MM.1S (cell line): ENCODE measurements at regions not wholly inside any gene's neighbourhood (a gene's known extent, or its start where the extent isn't known, plus 50 kb on each side); places are given as distances from the start of the nearest gene placed in this dataset.

ENCODE experiments used
- DNase-seq: peaks from one replicate; pipeline ENCODE4 v3.0.0-alpha.2; 2015
- H2AFZ ChIP-seq: fragments of 300-600 bp; sonication (generic); 2 replicates; pipeline ENCODE4 v1.6.0; 2016; ENCODE audit warnings: antibody characterized with exemption, low read length
- H3F3A ChIP-seq: fragments of 300-600 bp; sonication (generic); 2 replicates; pipeline ENCODE4 v1.6.1; 2016; ENCODE audit warnings: mild to moderate bottlenecking, antibody characterized with exemption, low read length, moderate library complexity, mixed read lengths; ENCODE audit not compliant: insufficient read depth
- H3K27ac ChIP-seq: fragments of 300-600 bp; sonication (generic); 2 replicates; pipeline ENCODE4 v1.5.1; 2016; ENCODE audit warnings: mild to moderate bottlenecking, low read length
- H3K27me3 ChIP-seq: fragments of 300-600 bp; sonication (generic); replicated peaks from 2 replicates; pipeline ENCODE4 v1.6.0; 2016; ENCODE audit warnings: low read length; ENCODE audit not compliant: insufficient read depth
- H3K36me3 ChIP-seq: fragments of 300-600 bp; sonication (generic); replicated peaks from 2 replicates; pipeline ENCODE4 v1.6.1; 2016; ENCODE audit warnings: mild to moderate bottlenecking, low read length, mixed read lengths; ENCODE audit not compliant: insufficient read depth
- H3K4me1 ChIP-seq: fragments of 300-600 bp; sonication (generic); 2 replicates; pipeline ENCODE4 v1.6.1; 2016; ENCODE audit warnings: low read length, mixed read lengths
- H3K4me2 ChIP-seq: fragments of 300-600 bp; sonication (generic); 2 replicates; pipeline ENCODE4 v1.6.0; 2016; ENCODE audit warnings: low read depth, low read length
- H3K4me3 ChIP-seq: fragments of 300-600 bp; sonication (generic); 2 replicates; pipeline ENCODE4 v1.5.1; 2016; ENCODE audit warnings: low read length, mixed read lengths
- H3K79me2 ChIP-seq: fragments of 300-600 bp; sonication (generic); 2 replicates; pipeline ENCODE4 v1.6.1; 2016; ENCODE audit warnings: mixed run types, low read length, mixed read lengths
- H3K9ac ChIP-seq: fragments of 300-600 bp; sonication (generic); 2 replicates; pipeline ENCODE4 v1.6.1; 2016; ENCODE audit warnings: low read length, mixed read lengths
- H3K9me2 ChIP-seq: fragments of 300-600 bp; sonication (generic); replicated peaks from 2 replicates; pipeline ENCODE4 v1.6.1; 2016; ENCODE audit warnings: mild to moderate bottlenecking, low read length, mixed read lengths; ENCODE audit not compliant: insufficient read depth
- H3K9me3 ChIP-seq: fragments of 300-600 bp; sonication (generic); replicated peaks from 2 replicates; pipeline ENCODE4 v1.6.1; 2016; ENCODE audit warnings: mild to moderate bottlenecking, low read length, mixed read lengths; ENCODE audit not compliant: insufficient read depth
- H4K20me1 ChIP-seq: fragments of 300-600 bp; sonication (generic); 2 replicates; pipeline ENCODE4 v1.6.1; 2016; ENCODE audit warnings: mild to moderate bottlenecking, low read length, moderate library complexity, mixed read lengths; ENCODE audit not compliant: insufficient read depth
- EZH2 ChIP-seq: fragments of 300-600 bp; sonication (generic); optimal IDR thresholded peaks from 2 replicates; pipeline ENCODE3; 2017; ENCODE audit warnings: low read depth, mild to moderate bottlenecking, antibody characterized with exemption, low read length, mixed read lengths
- EZH2phosphoT487 ChIP-seq: fragments of 300-600 bp; sonication (generic); IDR thresholded peaks from 2 replicates; pipeline ENCODE4 v1.6.1; 2018; ENCODE audit warnings: antibody characterized with exemption, low read length
- TF ChIP-seq, protein P1 (sequence below): fragments of 300-600 bp; sonication (generic); IDR thresholded peaks from 2 replicates; pipeline ENCODE4 v1.5.1; 2016; ENCODE audit warnings: antibody characterized with exemption, low read length, mixed read lengths

- no peaks in the 10 kb centered on the region for H3K9me2 ChIP-seq
- H3K27ac ChIP-seq, result no peak overlapping the region
- H3K9me3 ChIP-seq, result no peaks in the 10 kb centered on the region
- H3K27me3 ChIP-seq, result no peaks in the 10 kb centered on the region
- no peaks in the 10 kb centered on the region for H3F3A ChIP-seq
- H3K4me3 ChIP-seq, result no peak overlapping the region
- H3K4me2 ChIP-seq, result no peak overlapping the region
- TF ChIP-seq EZH2phosphoT487, result no peak
- TF ChIP-seq, protein P1, sequence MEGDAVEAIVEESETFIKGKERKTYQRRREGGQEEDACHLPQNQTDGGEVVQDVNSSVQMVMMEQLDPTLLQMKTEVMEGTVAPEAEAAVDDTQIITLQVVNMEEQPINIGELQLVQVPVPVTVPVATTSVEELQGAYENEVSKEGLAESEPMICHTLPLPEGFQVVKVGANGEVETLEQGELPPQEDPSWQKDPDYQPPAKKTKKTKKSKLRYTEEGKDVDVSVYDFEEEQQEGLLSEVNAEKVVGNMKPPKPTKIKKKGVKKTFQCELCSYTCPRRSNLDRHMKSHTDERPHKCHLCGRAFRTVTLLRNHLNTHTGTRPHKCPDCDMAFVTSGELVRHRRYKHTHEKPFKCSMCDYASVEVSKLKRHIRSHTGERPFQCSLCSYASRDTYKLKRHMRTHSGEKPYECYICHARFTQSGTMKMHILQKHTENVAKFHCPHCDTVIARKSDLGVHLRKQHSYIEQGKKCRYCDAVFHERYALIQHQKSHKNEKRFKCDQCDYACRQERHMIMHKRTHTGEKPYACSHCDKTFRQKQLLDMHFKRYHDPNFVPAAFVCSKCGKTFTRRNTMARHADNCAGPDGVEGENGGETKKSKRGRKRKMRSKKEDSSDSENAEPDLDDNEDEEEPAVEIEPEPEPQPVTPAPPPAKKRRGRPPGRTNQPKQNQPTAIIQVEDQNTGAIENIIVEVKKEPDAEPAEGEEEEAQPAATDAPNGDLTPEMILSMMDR, result no peak
- TF ChIP-seq EZH2, result no peak
- DNase-seq, result no peak
- H3K36me3 ChIP-seq, result no peaks in the 10 kb centered on the region
- no peaks in the 10 kb centered on the region for H3K4me1 ChIP-seq
- no peak overlapping the region for H3K9ac ChIP-seq
- H4K20me1 ChIP-seq, result no peaks in the 10 kb centered on the region
- no peaks in the 10 kb centered on the region for H3K79me2 ChIP-seq
- H2AFZ ChIP-seq, result no peak overlapping the region
Measured at GRCh38 chr2:157967856-157968255, 91.7 kb upstream of the ACVR1 start.

DNA sequence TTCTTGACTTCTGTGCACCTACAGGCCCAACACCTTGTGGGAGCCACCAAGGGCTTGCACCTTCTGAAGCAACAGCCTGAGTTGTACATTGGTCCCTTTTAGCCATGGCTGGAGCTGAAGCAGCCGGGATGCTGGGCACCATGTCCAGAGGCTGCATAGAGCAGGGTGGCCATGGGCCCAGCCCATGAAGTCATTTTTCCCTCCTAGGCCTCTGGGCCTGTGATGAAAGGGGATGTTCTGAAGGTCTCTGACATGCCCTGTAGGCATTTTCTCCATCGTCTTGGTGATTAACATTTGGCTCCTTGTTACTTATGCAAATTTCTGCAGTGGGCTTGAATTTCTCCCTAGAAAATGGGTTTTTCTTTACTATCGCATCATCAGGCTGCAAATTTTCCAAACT lies 83.1 kb upstream of the ACVR1 start:
- no peak for DNase-seq
- H3K4me1 ChIP-seq, result no peaks in the 10 kb centered on the region
- TF ChIP-seq EZH2 (no peak), EZH2phosphoT487 (no peak)
- TF ChIP-seq, protein P1, result no peak
- H3K27ac ChIP-seq, result no peak overlapping the region
- H3F3A ChIP-seq, result no peaks in the 10 kb centered on the region
- no peaks in the 10 kb centered on the region for H3K36me3 ChIP-seq
- H3K9me2 ChIP-seq, result no peaks in the 10 kb centered on the region
- H3K4me3 ChIP-seq, result no peak overlapping the region
- H3K27me3 ChIP-seq, result no peaks in the 10 kb centered on the region
- H3K9ac ChIP-seq, result no peak overlapping the region
- no peak overlapping the region for H3K4me2 ChIP-seq
- no peak overlapping the region for H2AFZ ChIP-seq
- H3K79me2 ChIP-seq, result no peaks in the 10 kb centered on the region
- no peaks in the 10 kb centered on the region for H3K9me3 ChIP-seq
- no peaks in the 10 kb centered on the region for H4K20me1 ChIP-seq

DNA sequence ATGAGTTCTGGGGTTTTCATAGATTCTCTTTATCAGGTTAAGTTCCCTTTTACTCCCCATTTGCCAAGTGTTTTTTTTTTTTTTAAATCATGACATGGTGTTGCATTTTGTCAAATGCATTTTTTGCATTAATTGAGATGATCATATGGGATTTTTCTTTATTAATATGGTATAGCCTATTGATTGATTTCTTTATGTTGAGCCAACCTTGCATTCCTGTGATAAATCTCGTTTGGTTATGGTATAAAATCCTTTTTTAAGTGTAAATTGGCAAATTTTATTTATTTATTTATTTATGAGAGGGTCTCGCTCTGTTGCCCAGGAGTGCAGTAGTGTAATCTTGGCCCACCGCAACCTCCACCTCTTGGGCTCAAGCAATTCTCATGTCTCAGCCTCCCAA lies 81.5 kb upstream of the ACVR1 start:
- H3K79me2 ChIP-seq, result no peaks in the 10 kb centered on the region
- TF ChIP-seq, protein P1, result no peak
- TF ChIP-seq EZH2phosphoT487, result no peak
- no peak for TF ChIP-seq EZH2

DNA sequence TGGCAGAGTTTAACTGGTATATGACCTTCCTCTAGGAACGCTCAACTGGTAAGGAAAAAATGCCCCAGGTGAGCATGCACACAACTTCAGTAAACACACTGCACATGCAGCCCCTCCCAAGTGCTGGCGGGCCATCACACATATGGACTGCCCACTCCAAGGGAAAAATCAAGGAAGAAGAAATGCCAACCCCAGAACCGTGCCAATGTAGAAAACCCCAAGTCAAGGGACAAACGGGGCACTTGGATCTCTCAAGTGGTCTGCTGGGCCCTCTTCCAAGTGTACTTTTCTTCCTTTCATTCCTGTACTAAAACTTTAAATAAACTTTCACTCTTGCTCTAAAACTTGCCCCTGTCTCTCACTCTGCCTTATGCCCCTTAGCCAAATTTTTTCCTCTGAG lies 76.4 kb upstream of the ACVR1 start:
- Histone ChIP-seq H3K9me3 (no peaks in the 10 kb centered on the region), H3K9me2 (no peaks in the 10 kb centered on the region), H3K36me3 (no peaks in the 10 kb centered on the region), H3K4me2 (no peak overlapping the region), H2AFZ (no peak overlapping the region), H3K4me1 (no peaks in the 10 kb centered on the region), H3K79me2 (no peaks in the 10 kb centered on the region), H3K27me3 (no peaks in the 10 kb centered on the region), H3K9ac (no peak overlapping the region), H3K27ac (no peak overlapping the region), H3F3A (no peaks in the 10 kb centered on the region), H4K20me1 (no peaks in the 10 kb centered on the region), H3K4me3 (no peak overlapping the region)
- TF ChIP-seq EZH2 (no peak), EZH2phosphoT487 (no peak)
- DNase-seq, result no peak

More for the DNA sequence above, 81.5 kb upstream of the ACVR1 start:
- no peaks in the 10 kb centered on the region for H3K9me2 ChIP-seq
- no peak overlapping the region for H2AFZ ChIP-seq
- no peak overlapping the region for H3K9ac ChIP-seq
- no peaks in the 10 kb centered on the region for H3K9me3 ChIP-seq
- no peaks in the 10 kb centered on the region for H3K36me3 ChIP-seq
- no peak overlapping the region for H3K4me2 ChIP-seq
- no peak overlapping the region for H3K27ac ChIP-seq
- H3K4me1 ChIP-seq, result no peaks in the 10 kb centered on the region
- no peaks in the 10 kb centered on the region for H3K27me3 ChIP-seq
- no peak overlapping the region for H3K4me3 ChIP-seq
- H3F3A ChIP-seq, result no peaks in the 10 kb centered on the region
- no peak for DNase-seq
- H4K20me1 ChIP-seq, result no peaks in the 10 kb centered on the region
